ENCODE measurements at regions not wholly inside any gene's neighbourhood (a gene's known extent, or its start where the extent isn't known, plus 50 kb on each side); places are given as distances from the start of the nearest gene placed in this dataset.
"Not testable (repeated sequence)": the region's sequence is repeated elsewhere in the genome, so short reads cannot be mapped to it uniquely, and the experiment has no call there.

DNA sequence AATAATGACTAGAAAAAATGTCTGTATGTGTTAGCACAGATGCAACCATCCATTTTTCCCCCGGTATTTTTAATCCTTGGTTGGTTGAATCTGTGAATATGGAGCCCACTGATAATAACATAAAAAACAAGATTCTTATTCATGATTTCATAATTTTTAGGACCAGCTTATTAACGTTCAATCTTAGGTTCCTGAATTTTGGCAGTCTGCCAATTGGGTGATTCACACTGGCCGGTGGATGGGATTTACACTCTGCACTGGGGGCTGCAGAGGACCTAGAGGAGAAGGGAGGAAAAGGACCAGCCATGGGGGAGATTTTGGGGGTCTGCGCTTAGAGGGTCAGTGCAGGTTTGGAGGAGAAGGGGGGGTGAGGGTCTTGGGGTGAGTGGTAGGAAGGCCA is 327.9 kb downstream of the ACTR3B start:
- DNase-seq = no peak

DNA sequence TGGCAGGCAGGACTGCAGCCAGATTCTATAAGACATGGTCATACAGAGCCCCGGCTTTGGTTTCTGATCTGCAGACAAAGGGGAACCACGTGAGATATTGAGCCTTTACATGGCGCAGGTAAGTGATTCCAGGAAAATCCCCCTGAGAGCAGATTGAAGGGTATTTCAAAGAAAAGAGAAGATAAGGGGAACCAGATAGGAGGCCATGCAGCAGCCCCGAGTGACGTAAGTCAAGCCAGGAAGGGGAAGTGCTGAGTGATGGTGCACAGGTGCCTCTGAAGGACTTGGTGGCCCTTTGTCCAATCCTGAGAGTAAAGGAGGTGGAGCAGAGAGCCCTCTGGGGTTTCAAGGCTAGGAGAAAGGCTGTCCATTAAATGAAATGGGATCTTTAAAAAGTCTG is 329.0 kb downstream of the ACTR3B start:
- DNase-seq = no peak

DNA sequence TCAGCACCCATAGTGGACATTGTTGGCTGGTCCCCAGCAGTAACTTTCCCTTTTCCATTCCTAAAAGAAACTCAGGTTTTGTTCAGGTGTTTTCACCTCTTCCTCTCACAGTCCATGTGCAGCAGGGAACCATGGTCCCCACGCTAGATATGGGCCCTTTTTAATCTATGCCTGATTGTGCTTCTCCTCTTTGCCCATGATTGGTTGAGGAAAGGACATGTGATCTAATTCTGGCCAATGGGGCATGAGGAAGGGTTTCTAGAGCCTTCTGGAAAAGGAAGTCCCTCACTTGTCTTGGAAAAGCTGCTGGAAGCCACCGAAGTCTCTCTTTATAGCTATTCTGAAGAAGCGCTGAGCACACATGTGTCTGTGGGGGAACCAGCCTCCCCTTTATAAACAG is 330.7 kb downstream of the ACTR3B start:
- no peak for DNase-seq

DNA sequence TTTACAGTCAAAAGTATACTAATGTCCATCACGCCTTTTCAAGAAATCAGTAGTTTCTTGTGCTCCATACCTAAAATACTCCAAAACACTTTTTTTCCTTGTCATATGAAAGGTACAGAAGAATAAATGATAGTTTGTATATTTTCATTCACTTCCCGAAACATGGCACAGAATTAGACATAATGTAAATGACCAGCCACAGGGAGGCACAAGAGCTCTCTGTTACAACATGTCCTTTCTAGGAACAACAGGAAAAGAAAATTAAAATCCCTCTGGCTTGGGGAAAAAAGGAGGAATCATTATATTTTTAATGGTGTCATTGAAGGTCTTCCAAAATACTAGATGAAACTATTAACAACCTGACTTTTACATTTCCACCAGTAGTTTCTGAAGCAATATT is 331.2 kb downstream of the ACTR3B start:
- no peak for DNase-seq

DNA sequence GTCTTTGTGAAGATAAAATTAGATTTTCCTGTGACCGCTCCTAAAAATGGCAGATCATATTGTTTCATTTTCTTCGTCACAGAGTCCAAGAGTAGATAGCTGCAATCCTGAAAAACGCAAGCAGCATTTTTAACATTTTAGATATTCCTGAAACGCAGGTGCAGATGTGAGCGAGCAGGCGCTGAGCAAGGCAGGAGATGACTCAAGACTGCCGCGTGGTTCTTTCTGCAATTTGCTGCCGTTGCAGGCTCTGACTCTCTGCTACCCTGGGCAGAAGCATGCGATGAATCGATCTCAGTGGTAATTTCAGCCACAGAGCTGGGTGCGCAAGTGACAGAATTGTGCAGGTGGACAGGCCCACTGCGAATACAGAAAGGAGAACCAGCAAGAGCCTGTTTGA is 331.9 kb downstream of the ACTR3B start:
- no peak for DNase-seq

DNA sequence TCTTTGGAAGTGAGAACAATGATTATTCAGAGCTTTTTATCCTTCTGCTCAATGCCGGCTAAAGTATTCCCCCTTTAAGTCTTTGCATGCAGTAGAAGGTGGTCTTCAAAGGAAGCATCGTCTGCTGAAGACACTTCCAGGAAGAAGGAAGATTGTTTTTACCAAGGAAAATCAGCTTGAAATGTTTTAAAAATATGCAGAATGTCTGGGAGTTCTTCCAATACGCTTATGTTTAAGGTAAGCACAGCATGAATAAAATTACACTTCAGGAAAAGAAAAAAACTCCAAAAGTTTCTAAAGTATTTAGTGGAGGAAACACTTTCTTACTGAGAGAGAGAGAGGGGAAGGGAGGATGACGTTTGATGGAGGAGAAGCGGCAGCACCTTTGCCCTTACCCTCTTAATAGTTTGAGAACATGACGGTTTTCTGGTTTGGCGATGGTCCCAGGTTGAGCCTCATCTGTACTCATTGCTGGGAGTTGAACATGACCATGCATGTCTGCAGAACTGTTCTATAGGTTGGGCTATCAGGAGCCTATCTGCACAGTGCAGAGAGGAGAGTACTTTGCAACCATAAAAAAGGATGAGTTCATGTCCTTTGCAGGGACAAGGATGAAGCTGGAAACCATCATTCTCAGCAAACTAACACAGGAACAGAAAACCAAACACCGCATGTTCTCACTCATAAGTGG is 338.1 kb downstream of the ACTR3B start:
- DNase-seq = no peak

DNA sequence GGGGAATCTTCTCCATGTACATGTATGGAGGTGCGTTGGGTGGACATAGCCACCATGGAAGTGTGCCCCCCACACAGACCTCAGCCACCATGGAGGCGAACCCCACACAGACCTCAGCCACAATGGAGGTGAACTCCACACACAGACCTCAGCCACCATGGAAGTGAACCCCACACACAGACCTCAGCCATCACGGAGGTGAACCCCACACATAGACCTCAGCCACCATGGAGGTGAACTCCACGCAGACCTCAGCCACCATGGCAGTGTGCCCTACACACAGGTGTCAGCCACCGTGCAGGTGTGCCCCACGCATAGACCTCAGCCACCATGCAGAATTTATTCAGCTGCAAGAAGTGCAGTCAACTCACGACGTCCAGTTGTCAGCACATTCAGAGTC is 339.7 kb downstream of the ACTR3B start:
- no peak for DNase-seq

DNA sequence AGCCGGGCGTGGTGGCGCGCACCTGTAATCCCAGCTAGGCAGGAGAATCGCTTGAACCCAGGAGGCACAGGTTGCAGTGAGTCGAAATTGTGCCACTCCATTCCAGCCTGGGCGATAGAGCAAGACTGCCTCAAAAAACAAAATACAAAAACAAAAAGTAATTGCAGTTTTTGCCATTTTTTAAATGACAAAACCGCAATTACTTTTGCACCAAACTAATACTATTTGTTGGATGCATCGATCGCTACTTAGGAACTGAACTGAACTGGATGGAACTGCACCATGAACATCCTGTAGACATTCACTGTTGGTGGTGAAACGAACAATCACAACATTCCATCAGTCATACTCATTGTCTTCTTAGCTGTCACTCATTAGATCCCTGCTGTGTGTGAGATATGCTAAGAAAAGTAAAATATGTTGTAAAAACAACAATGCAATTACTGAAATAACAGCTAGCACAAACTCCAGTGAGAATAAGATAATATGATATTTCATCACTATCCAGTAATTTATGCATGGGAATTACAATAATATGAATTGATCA is 341.2 kb downstream of the ACTR3B start:
- DNase-seq = no peak

DNA sequence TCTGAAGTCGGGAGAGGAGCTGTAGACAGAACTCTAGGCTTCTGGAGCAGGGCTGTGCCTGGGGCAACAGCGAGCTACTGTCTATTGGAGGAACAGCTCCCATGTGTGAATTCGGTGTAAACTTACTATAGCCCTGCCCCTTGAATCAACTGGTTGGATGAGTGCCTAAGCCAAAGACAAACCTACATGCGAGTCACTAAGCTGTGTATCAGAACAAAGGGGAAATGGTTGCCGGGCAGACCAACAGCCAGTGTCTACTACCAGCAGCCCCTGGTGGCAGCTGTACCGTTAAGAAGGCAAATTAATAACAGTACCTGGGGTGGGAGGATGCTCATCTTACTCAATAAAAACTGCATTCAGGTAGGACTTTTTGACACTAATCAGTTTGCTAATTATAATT is 343.6 kb downstream of the ACTR3B start:
- DNase-seq = no peak

DNA sequence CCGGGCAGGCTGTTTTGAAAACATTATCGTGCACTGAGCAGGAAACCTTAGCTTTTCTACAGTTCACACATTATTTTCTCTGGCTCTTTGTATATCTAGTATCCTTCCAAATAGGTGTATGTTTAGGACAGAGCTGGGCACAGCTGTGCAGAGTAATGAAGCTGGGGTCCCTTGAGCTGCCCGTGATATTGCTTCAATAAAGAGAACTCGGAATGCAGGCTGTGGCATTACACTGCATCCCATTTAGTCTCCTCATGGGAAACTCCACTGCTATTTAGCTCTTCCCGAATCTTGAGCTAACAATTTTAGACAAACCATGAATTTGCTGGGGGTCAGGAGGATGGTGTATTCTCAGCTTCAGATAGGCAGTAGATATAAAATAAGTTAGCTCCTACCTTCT is 348.3 kb downstream of the ACTR3B start:
- no peak for DNase-seq

DNA sequence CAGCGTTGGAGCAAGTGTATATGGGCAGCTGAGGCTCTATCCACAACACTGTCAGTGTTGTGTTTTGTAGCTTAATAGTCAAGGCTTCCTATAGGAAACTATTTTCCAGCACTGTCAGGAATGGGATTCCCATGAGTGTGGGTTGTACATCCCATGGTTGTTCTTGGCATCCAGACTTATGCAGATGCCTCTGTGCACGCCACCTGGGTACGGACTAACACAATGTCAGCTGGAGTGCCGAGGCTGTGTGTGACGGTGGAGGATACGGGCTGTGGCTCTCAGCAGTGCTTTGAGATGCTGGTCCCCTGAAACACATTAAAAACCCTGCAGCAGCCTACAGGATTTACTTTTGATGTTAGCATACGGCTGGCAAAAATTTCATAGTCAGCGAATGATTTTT is 350.0 kb downstream of the ACTR3B start:
- DNase-seq = no peak

DNA sequence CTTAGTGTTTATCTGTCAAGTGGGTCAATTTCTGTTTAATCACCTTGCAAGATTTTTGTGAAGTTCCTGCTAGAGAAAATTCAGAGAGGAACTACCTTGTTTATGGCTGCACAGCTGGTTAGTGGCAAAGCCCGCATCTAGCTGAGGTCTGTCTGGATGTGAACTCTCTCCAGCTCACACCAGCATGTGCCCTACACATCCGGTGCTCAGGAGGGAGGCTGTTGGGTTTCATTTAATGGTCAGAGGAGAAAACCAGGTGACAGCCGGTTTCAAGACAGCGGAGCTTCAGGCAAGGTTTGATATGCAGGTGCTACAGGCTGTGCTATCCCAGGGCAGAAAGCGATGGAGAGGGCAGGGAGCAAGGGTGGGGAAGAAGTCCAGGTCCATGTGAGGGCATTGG is 351.1 kb downstream of the ACTR3B start:
- no peak for DNase-seq

DNA sequence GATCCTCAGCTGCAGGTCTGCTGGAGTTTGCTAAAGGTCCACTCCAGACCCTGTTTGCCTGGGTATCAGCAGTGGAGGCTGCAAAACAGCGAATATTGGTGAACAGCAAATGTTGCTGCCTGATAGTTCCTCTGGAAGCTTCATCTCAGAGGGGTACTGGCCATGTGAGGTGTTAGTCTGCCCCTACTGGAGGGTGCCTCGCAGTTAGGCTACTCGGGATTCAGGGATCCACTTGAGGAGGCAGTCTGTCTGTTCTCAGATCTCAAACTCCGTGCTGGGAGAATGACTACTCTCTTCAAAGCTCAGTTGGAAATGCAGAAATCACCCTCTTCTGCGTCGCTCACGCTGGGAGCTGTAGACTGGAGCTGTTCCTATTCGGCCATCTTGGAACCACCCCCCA is 362.7 kb downstream of the ACTR3B start:
- DNase-seq = not testable (repeated sequence)

DNA sequence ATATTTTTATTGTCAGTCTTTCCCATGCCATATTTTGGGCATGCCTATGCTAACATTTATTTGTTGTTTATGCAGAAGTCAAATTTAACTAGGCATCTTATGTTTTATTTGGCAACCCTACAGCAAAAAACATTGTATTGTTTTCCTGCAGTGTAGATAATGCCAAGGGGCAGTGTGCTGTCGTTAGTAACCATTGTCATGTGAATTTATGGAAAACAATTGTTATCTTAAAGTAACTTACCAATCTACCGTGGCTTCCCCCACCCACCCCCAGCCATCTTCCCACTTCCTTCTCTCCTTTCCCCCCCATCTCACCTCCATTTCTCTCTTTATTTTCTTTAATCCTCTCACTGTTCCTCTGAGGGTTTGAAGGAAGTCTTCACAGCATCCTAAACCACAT is 370.5 kb downstream of the ACTR3B start:
- DNase-seq = no peak

DNA sequence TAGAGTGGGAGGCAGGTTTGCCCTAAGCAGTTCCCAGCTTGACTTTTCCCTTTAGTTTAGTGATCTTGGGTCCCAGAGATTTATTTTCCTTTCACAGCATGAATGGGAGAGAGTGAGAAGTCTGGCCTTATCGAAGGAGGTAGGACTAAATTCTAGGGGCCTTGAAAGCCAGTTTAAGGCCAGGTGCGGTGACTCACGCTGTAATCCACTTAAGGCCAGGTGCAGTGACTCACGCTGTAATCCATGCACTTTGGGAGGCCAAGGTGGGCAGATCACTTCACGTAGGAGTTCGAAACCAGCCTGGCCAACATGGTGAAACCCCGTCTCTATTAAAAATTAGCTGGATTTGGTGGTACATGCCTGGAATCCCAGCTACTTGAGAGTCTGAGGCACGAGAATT is 392.2 kb downstream of the ACTR3B start:
- no peak for DNase-seq

DNA sequence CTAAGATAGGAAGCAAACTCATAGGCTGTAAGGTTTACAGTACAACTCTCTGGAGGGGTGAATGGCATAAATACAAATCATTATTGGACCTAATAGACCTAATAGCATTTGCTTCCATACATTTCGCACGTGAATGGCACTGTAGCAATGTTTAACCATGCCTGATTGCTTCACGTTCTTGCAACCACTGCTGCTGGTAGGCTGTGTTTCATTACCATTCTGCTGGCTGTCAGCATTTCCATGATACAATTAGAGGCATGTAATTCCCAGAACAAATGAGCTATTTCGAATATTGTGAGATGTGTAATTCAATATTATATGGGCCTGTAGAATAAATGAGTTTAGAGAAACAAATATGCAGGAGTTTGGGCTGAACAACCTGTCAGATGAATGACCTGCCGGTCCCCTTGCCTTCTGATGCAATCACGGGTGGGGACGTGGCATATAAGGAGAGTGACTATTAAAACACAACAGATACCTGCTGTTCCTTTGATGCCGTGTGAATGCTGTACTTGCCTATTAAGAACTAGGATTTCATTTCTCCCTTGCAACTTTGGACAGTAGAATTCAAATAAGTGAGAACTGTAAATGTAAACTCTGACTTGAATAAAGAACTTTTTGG is 393.4 kb downstream of the ACTR3B start:
- DNase-seq = no peak

DNA sequence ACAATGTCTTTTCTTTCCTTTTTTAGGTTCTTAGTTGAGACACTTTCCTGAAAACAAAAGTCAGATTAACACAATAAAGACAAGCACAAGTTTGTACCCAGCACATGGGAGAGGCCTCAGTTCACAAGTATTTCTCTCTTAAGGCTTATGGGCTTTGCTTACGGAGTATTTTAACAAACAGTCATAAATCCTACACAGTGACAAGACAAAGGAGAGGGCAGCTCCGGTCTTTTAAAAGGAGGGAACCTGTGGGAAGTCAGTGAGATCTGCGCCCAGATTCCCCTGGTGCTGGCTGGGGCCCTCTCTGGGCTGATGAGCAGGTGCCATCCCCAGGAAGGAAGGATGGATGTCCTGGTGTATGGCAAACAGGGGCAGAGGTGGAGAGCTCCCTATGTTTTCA is 398.6 kb downstream of the ACTR3B start:
- DNase-seq = no peak

DNA sequence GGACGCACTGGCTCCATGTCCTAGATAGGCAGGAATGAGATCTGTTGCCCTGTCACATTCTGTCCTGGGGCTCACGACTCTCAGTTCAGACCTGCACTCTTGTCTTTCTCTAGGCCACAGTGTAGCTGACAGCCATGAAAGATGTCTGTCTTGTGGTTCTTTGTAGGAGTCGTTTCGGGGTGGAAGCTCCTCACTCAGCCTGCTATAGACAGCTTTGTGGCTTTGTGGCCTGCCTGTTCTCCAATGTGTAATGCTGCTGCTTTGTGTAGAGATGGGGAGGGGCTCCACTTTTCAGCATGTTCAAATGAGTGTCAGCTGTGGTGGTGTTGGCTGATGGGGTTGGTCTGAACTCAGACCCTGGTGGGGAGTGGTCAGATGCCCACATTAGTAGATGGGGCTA is 410.7 kb downstream of the ACTR3B start:
- DNase-seq = no peak

DNA sequence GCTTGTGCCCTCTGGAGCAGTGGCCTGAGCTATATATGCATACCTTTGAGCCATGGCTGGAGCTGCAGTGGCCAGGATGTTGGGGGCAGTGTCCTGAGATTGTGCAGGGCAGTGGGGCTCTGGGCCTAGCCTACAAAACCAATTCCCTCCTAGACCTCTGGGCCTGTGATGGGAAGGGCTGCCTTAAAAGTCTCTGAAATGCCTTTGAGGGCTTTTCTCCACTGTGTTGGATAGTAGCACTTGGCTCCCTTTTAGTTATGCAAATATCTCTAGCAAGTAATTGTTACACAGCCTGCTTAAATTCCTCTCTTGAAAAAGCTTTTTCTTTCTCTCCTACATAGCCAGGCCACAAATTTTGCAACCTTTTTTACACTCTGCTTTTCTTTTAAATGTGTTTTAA is 426.4 kb downstream of the ACTR3B start:
- no peak for DNase-seq

DNA sequence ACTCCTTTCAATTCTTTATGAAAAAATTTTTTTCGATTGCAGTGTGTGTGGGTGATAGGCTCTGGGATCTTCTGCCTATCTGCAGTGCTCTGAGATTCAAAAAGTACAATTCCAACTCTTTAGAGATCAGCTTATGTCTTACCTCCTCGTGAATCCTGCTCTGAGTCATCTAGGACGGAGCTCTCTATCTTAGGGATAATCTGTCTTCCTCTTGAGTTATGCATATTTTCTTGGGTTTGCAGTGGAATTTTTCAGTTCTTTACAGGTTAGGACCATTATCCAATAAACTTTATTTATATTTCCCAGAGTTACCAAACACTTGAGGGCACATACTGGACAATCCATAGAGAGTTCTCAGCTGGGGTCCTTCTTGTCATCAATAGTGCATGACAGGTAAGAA is 428.6 kb downstream of the ACTR3B start:
- no peak for DNase-seq

DNA sequence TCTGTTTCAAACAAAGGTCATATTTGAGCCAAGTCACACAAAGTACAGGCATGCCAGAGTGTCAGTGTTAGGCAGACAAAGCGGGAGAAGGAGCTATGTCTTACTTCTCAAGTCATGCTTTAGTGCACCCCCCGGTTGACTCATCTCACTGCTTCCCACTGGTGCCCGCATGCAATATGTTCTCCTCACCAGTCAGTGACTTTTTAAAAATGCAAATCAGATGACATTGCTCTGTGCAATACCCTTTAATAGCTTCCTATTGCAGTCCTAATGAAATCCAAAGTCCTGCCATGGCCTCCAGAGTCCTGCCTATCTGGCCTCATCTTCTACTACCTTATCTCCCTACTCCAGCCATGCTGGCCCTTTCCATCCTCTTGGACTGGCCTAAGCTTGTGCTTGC is 429.1 kb downstream of the ACTR3B start:
- no peak for DNase-seq

DNA sequence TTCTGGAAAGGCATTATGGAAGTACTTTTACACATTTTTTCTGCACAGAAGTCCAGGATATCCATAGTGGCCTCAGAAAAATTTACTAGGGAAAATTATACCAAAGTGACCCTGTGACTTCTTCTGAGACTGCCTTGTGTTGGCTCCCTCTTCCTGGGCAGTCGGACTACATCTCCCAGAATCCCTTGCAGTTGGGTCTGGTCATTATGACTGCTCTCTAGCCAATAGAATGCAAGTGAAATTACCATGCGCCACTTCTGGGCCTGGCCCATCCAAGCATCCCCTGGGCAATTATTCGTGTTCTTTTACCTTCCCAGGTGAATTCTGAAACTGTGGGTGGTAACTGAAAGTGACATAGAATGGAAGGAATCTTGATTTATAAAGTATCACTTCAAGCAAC is 430.9 kb downstream of the ACTR3B start:
- DNase-seq = no peak

DNA sequence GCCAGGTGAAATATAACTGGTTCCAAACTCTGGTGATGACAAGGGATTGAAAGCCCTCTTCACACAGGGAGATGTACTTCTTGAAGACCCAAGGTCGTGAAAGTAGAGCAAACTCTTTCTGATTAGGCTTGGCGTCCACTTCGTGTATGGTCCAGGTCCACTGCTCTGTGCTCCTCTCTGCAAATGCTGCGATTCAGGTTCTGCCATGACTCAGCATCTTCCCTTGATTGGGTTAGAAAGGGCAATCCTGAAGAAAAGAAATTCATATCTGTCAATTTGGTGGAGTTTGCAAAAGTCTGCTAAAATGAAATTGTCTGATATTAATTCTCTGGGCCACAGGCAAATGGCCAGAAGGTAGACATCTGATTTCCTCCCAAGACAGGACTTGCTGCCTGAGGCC is 431.4 kb downstream of the ACTR3B start:
- DNase-seq = no peak

DNA sequence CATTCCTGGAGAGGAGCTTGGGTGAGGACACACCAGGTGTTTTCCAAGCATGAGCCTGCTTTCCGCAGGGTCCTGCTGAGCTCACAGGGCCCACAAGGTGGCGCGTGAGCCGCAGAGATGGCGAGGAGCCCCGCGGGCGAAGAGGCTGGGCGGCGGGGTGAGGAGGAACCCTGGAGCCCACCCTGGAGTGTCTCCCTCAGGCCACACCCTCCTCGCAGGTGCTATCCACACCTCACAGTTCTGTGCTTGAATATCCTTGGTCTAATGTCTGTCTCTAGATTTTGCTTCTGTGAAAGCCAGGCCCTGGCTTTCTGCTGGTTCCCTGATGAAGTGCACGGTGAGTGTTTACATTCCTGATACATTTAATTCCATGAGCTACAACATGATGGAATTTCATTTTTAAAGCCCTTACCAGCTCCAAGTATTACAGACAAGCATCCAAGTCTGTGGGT is 433.6 kb downstream of the ACTR3B start:
- DNase-seq = peak; percentile 28

All from muscle of arm (tissue), 1 donor.